GM21515 (cell line): ENCODE measurements at regions not wholly inside any gene's neighbourhood (a gene's known extent, or its start where the extent isn't known, plus 50 kb on each side); places are given as distances from the start of the nearest gene placed in this dataset.
"Not testable (repeated sequence)": the region's sequence is repeated elsewhere in the genome, so short reads cannot be mapped to it uniquely, and the experiment has no call there.

Experiments
- ATAC-seq: cut with Tn5 transposase; IDR thresholded peaks from one replicate; pipeline ENCODE4 v1.9.1; 2021; ENCODE audit not compliant: unreplicated experiment

DNA sequence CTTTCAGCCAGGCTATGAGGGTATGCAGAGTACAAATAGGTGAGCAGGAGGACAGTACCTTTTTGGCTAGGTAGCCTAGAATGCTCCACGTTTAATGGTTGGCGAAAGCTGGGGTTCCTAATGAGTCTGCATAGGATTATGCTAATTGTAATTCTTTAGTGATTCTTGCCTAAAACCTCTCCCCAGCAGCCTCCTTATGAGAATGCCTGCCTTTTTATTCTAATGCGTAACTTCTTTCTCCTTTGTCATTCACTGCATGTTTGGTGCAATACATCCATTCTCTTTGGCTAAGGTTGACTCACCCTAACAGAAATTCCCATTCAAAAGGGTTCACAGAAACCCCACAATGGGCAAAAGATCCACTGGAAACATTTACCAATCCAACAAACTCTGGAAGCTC, 752.2 kb downstream of the FSCB start:
- ATAC-seq: no peak

DNA sequence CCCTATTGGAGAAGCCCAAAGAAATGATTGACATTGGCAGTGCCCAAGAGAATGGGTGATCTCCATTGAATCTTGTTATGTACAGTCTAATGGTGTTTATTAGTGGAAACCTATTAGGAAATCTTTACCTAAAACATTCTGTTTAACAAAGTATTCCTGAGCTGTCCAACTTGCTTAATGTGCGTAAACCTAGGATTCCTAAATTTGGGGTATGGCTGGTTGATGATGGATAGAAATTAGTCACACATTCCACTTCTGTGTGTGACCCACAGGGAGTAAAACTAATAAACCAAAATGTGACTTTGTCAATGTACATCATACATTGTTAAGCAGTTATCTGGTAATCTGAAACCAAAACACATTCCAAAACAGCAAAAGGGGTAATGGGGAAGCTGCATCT, 761.3 kb downstream of the FSCB start:
- ATAC-seq: no peak

DNA sequence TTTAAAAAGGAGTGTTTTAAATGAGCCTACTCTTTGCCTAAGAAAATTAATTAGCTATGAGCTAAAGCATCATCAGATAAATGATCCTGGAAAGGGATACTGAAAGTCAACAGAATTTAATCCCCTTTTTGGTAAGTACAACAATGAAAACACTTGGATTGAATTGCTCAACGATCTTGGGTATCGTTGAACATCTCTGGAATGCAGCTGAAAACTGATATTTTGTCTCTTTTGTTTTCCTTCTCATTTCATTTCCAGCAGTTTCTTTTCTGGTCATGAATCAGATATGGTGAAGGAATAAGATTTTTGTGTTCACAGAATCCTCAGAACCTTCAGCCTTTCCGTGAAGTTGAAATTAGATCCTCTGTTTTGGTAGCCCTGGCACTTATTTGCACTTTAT, 771.2 kb downstream of the FSCB start:
- no peak for ATAC-seq

DNA sequence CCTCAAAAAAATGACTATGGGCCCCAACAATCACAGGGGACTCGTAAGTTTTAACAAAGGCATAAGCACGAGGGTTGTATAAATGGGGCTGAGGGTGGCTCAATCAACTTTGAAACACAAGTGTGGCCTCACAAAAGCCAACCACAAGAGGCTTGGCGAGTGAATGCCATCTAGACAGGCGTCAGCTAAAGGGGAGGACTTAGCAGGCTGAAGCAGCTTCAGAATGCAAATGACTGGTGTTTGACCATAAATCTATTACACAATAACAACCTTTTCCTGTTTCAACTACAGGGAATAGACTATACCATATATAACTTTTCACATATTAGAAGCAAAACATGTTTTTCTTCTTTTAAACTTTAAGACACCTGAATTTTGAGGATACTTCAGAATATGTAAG, 777.9 kb downstream of the FSCB start:
- ATAC-seq: no peak

DNA sequence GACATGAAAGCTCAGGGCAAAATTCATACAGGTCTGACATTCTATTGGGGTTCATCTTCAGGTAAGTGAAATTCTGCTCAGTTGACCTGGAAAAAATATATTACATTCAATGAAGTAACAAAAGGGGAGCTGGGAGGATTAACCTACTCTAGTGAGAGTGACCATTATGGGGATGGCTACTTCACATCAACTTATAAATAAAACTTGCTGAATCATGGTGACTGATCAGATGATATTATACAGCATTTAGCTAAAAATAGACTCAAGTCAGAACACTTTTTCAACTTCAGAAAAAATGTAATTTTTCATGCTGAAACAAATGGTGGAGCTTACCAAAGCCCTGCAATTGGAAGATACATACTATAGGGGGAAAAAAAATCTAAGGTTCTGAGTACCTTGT, 800.2 kb downstream of the FSCB start:
- no peak for ATAC-seq

DNA sequence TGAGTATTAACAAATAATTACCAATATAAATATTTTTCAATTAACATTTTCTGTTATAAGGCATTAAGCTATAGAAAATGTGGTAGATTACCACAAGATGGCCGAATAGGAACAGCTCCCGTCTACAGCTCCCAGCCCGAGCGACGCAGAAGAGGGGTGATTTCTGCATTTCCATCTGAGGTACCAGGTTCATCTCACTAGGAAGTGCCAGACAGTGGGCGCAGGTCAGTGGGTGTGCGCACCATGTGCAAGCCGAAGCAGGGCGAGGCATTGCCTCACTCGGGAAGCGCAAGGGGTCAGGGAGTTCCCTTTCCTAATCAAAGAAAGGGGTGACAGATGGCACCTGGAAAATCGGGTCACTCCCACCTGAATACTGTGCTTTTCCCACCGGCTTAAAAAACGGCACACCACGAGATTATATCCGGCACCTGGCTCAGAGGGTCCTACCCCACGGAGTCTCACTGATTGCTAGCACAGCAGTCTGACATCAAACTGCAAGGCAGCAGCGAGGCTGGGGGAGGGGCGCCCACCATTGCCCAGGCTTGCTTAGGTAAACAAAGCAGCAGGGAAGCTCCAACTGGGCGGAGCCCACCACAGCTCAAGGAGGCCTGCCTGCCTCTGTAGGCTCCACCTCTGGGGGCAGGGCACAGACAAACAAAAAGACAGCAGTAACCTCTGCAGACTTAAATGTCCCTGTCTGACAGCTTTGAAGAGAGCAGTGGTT, 808.4 kb downstream of the FSCB start:
- not testable (repeated sequence) for ATAC-seq

DNA sequence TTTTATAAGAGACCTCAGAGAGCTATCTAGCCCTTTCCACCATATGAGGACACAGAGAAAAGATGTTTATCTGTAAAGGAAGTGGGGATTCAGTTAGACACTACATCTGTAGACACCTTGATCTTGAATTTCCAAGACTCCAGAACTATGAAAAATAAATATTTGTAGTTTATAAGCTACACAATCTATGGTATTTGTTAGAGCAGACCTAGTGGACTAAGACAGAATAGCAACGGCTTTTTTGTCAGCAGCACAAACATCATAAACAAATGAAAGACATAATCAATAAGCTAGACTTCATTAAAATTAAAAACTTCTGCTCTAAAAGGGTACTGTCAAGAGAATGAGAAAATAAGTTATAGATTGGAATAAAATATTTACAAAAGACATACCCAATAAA, 810.1 kb downstream of the FSCB start:
- ATAC-seq: no peak

DNA sequence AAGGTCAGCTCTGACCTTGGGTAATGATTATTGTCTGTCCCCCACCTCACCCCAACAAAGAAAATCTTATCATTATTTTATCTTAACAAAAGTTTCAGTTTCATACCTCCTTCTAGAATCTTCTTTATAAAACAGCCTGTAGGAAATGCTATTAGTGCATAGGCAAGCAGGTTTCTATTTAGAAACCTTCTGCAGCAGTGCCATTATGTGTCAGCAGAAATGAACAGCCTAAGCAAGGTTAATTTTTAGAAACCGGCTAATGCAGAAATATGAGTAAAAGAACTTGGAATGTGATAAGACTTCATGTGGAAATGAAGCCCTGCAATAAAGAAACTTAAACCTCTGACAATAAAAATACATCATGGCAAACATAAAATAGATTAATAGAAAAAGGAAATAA, 814.4 kb downstream of the FSCB start:
- ATAC-seq: no peak

DNA sequence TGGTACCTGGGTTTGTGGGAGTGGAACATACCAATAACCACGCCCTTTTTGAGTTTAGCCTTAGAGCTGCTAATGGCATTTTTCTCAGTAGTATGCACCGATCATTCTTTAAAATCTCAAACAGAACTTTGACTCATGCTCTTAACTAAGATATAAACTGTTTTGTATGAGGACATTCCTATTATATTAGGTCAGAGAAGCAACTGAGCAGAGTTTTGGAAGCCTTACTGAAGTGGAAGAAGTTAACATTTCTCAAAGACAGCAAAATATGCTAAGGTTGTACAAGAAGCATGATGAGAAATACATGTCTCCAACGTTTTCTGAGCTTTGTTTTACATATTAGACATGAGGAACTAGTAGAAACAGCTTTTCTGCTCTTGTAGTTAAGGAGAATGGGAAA, 819.2 kb downstream of the FSCB start:
- no peak for ATAC-seq

DNA sequence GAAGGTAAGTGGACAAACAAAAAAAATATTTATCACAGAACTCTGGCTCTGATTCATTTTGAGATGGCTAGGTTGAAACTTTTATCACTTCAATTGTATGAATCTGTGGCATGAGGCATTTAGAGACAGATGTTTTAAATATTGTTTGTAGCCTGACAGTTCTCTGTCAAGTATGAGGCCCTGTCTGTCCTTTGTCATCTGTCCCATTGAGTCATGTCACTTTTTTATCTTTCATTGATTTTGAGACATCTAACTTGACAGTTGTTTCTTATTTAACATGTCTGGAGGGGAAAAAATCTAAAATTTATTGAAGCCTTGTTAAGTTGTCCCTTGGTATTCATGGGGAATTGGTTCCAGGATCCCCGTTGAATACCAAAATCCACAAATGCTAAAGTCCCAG, 829.5 kb downstream of the FSCB start:
- no peak for ATAC-seq

DNA sequence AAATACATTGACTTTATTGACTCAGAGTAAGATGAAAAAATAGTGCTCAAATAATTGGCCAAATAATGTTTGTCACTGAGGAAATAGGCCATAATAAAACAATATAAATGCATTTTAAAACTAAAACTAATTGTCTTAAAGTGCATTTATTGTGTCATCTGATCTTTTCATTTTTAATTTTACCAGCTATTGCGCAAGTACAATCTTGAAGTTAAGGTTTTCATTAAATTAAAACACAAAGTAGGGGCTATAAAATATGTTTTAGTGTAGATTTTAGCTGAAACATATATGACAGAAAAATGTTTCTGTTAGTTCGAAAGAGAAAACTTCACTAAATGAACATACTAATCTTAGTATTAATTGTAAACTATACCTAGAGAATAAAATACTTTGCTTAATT, 832.8 kb downstream of the FSCB start:
- ATAC-seq: no peak

DNA sequence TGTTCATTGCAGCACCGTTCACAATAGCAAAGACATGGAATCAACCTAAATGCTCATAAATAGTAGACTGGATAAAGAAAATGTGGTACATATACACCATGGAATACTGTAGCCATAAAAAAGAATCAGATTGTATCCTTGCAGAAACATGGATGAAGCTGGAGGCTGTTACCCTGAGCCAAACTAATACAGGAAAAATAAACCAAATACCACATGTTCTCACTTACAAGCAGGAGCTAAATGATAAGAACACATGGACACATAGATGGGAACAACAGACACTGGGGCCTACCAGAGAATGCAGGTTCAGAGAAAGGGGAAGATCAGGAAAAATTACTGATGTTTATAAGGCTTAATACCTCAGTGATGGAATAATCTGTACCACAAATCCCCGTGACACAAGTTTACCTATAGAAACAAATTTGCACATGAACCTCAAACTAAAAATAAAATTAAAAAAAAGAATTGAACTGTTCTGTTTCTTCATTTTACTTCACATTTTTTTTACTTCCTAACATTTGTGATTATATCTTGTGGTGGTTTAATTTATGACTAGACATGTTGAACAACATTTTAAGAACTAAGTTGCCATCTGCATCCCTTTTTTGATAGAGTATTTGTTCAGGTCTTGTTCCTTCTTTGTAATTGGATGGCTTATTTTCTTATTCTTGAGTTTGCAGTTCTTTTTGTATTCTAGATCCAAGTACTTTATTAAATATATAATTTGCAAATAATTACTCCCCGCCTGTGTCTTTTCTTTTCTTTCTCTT, 835.2 kb downstream of the FSCB start:
- ATAC-seq: no peak

DNA sequence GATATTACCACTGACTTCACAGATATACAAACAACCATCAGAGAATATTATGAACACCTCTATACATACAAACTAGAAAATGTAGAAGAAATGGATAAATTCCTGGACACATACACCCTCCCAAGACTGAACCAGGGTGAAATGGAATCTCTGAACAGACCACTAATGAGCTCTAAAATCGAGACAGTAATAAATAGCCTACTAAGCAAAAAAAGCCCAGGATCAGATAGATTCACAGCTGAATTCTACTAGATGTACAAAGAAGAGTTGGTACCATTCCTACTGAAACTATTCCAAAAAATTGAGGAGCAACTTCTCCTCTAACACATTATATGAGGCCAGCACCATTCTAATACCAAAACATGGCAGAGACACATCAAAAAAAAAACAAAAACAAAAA, 837.7 kb downstream of the FSCB start:
- no peak for ATAC-seq

DNA sequence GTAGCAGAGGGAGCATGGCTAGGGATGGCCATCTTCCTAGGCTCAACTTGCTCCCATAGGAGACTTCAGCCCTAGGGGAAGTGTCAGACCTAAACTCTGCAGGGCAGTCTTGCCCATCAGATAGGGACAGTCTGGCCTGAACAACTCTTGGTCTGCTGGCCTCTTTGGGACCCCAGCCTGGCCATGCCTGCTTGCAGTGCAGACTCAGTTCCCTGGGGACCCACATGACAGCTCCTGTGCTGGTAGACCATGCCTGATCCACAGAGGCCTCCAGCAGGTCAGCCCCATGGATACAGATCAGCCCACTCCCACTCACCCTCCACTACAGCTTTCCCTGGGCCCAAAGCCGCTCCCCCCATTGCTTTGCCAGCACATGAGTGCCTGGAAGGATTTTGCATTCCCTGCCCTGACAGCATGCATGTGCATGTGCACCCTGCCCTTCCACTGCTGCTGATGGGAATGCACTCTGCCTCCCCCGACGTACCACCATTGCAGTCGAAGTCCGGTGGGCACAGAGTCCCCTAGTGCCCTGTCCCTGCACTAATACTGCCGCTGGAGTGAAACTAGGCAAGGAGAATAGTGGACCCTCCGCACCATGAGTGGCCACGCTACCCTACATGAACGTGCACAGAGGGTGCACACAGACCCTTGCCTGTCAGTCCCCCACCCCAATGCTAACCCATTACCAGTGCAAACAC, 841.4 kb downstream of the FSCB start:
- no peak for ATAC-seq

DNA sequence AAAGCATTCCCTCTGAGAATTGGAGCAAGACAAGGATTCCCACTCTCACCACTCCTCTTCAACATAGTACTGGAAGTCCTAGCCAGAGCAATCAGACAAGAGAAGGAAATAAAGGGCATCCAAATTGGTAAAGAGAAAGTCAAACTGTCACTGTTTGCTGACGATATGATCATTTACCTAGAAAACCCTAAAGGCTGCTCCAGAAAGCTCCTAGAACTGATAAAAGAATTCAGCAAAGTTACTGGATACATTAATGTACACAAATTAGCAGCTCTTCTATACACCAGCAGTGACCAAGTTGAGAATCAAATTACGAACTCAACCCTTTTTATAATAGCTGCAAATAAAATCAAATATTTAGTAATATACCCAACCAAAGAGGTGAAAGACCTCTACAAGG, 851.9 kb downstream of the FSCB start:
- not testable (repeated sequence) for ATAC-seq

DNA sequence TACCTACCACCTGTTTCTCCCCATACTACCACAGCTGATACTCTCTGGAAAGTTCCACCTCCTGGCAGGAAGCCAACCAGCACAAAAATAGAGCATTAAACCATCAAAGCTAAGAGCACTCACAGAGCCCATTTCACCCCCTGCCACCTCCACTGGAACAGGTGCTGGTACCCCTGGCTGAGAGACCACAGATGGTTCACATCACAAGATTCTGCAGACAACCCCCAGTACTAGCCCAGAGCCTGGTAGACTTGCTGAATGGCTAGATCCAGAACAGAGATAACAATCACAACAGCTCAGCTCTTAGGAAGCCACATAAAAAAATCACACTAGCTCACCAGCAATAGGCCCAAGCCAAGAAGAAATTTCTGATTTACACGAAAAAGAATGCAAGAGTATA, 855.2 kb downstream of the FSCB start:
- ATAC-seq: no peak

DNA sequence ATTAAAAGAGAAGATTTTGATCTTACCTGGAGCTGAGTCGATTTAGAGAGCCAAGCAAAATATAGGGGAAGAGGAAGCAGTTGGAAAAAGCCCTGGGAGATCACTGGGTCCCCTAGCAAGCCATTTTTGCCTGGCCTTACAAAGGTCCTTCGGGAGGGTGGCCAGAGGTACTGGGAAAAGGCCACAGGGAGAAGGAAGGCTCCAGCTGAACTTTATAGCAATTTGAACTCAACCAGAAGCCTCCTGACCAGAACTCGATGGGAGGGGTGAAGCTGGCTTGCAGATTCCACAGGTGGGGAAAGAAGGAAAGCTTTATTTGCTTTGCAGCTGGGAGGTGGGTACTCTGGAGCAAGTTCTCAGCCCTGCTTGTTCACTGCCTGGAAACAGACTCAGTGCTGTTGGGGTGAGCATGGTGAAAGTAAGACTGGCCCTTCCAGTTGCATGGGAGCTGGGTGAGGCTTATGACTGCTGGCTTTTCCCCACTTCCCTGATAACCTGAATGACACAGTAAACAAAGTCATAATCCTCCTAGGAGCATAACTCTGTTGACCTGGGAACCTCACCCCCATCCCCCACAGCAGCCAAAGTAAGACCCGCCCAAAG, 855.8 kb downstream of the FSCB start:
- no peak for ATAC-seq

DNA sequence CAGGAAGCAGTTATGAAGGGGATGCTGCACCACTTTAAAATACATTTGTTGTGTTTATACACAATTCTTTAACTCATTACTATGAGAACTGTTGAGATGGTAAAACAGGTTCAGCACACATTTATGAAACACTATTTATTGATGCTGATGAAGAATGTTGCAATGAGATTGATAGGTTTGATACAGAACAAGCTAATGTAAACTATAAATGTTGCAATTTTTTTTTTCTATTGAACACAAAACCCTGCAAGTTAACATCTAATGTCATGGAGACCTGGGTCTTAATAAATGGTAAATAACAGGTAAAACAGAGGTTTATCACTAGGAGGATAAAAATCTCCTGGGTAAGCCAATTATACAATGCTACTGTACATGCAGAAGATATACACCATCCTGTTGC, 857.6 kb downstream of the FSCB start:
- no peak for ATAC-seq

DNA sequence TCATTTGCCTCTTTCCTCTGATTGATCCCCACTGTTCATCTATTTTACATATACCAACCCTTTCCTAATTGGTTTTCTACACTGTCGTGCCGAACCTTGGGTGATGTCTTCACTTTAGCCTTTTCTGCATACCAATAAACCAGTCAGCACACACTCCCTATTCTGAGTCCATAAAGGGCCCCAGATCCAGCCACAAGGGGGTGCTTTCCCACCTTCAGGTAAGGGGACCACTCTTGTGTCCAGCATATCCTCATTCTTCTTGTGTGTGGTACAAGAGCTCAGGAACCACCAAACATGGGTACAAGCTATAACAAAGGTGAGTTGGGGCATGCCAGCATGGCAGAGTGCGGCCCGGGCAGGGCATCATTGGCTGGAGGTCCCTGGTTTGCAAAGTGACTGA, 859.8 kb downstream of the FSCB start:
- no peak for ATAC-seq

DNA sequence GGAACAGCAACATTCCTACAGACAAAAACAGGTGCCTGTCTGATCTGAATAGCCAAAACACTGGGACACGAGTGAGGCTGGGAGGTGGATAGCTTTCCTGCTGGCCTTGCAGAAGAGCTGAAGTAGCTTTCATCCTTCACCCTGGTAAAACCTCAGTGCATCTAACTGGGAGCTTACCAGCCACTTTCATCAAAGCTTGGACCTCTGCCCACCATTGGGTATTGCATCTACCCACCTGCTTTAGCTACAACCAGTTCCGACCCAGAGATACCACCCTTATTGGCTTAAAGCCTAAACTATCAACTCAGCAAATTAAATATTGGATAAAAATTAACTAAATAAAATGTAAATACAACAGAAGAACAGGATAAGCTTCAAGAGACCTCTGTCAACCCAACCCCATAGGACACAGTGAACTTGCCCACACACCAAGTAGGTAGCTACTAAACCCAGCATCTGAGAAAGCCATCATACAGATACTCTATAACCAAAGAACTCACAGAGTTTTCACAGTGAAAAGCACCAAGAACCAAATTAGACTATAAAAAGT, 866.3 kb downstream of the FSCB start:
- ATAC-seq: no peak

DNA sequence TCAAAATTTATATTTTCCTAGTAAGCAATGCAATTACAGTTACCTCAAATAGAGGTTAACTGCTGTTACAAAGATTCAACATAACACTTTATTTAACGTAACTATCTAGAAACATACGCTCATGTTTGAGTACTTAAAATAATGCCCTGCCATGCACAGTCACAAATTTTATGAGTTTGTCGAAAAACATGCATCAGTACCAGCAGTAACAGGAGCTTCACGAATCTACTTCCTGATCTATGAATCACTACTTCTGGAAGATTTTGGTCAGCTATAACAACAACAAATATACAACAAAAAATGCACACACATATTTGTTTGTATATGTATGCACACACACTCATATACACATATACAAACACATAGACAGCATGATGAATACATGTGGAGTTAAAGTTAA, 881.8 kb downstream of the FSCB start:
- ATAC-seq: no peak
